ENCODE measurements at regions not wholly inside any gene's neighbourhood (a gene's known extent, or its start where the extent isn't known, plus 50 kb on each side); places are given as distances from the start of the nearest gene placed in this dataset.

DNA sequence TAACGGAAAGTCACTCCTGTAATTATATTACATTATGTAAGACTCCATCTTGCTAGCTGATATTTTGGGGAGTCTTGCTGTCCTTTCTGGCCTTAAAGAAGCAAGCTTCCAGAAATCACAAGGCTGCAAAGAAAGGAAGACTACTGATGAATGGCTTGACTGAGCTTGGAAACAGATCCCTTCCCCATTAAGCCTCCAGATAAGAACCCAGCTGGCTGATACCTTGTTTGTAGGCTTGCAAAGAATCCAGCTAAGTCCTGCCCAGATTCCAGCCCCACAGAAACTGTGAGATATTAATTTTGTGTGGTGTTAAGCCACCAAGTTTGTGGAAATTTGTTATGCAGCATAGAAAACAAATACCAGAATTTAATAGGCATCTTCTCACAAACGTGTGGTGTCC lies 49.9 kb upstream of the TMEM106B start:
- Histone ChIP-seq H3K27ac (ENCODE audit: low read length) (no peak overlapping the region), H2AFZ (ENCODE audit: low read length) (no peak overlapping the region), H3K4me3 (ENCODE audit: low read length) (no peak overlapping the region), H3K9me3 (replicated peaks; ENCODE audit: insufficient read depth, low read length) (no peaks in the 10 kb centered on the region), H3K9ac (ENCODE audit: low read length) (no peak overlapping the region), H3K36me3 (replicated peaks; ENCODE audit: insufficient read depth, low read length) (no peaks in the 10 kb centered on the region), H3K79me2 (ENCODE audit: low read length) (no peaks in the 10 kb centered on the region), H3K27me3 (replicated peaks; ENCODE audit: insufficient read depth, low read length) (no peaks in the 10 kb centered on the region), H4K20me1 (ENCODE audit: insufficient read depth, low read length) (no peaks in the 10 kb centered on the region), H3K4me2 (ENCODE audit: low read depth, low read length) (no peak overlapping the region), H3K4me1 (ENCODE audit: low read length) (no peaks in the 10 kb centered on the region), H3F3A (ENCODE audit: insufficient read depth, low read length) (no peaks in the 10 kb centered on the region), H3K9me2 (replicated peaks; ENCODE audit: insufficient read depth, low read length) (no peaks in the 10 kb centered on the region)
- TF ChIP-seq, protein P1, sequence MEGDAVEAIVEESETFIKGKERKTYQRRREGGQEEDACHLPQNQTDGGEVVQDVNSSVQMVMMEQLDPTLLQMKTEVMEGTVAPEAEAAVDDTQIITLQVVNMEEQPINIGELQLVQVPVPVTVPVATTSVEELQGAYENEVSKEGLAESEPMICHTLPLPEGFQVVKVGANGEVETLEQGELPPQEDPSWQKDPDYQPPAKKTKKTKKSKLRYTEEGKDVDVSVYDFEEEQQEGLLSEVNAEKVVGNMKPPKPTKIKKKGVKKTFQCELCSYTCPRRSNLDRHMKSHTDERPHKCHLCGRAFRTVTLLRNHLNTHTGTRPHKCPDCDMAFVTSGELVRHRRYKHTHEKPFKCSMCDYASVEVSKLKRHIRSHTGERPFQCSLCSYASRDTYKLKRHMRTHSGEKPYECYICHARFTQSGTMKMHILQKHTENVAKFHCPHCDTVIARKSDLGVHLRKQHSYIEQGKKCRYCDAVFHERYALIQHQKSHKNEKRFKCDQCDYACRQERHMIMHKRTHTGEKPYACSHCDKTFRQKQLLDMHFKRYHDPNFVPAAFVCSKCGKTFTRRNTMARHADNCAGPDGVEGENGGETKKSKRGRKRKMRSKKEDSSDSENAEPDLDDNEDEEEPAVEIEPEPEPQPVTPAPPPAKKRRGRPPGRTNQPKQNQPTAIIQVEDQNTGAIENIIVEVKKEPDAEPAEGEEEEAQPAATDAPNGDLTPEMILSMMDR (IDR thresholded peaks at IDR 0.05; ENCODE audit: low read length) = no peak
- TF ChIP-seq EZH2phosphoT487 (IDR thresholded peaks at IDR 0.05; ENCODE audit: low read length) (no peak), EZH2 (optimal IDR thresholded peaks at IDR 0.05; ENCODE audit: low read depth, low read length) (no peak)
- no peak for DNase-seq

Data from MM.1S (cell line).